ENCODE measurements at regions not wholly inside any gene's neighbourhood (a gene's known extent, or its start where the extent isn't known, plus 50 kb on each side); places are given as distances from the start of the nearest gene placed in this dataset.

DNA sequence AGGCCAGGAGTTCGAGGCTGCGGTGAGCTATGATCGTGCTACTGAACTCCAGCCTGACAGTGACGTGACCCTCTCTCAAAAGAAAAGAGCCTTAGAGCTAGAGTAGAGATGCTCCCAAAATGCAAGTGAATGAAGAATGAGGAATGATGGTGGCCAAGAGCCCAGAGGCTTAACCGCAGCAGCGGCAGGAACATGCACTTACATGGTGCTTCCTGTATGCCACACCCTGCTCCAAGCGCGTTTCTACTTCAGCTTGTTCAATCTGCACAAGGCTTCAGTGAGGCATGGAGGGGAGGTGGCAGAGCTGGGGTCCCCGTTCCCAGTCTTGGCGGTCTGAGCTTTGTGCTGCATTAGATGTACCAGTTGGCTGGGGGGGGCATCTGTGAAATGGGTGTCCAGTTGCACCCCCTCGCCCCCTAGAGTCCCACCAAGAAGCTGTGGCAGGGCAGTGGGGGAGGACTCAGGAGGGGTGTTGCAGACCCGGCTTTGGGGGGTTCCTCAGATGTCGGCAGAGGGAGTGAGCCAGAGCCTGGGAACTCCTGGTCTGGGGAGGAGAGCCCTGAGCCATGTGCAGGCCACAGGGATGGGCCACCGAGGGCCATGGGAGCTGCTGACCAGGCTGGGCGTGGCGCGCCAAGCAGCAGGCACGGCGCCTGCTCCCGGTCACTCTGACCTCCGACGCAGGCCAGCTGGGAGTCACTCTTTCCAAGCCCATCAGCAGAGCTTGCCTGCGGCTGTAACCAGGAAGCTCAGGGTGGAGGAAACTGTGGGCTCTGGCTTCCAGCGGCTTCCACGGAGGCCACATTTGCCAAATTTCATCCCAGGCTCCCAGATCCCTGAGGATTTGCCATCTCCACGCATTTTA lies 260.1 kb downstream of the PARN start:
- DNase-seq (ENCODE audit: low read depth, low spot score), result no peak
- POLR2A ChIA-PET, result no interaction called here
- H3K4me3 ChIP-seq (ENCODE audit: low read depth, low read length), result no peak overlapping the region
- CTCF ChIA-PET, result no interaction called here
- TF ChIP-seq, protein P1, sequence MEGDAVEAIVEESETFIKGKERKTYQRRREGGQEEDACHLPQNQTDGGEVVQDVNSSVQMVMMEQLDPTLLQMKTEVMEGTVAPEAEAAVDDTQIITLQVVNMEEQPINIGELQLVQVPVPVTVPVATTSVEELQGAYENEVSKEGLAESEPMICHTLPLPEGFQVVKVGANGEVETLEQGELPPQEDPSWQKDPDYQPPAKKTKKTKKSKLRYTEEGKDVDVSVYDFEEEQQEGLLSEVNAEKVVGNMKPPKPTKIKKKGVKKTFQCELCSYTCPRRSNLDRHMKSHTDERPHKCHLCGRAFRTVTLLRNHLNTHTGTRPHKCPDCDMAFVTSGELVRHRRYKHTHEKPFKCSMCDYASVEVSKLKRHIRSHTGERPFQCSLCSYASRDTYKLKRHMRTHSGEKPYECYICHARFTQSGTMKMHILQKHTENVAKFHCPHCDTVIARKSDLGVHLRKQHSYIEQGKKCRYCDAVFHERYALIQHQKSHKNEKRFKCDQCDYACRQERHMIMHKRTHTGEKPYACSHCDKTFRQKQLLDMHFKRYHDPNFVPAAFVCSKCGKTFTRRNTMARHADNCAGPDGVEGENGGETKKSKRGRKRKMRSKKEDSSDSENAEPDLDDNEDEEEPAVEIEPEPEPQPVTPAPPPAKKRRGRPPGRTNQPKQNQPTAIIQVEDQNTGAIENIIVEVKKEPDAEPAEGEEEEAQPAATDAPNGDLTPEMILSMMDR (IDR thresholded peaks at IDR 0.05; ENCODE audit: insufficient read depth, low read length, missing control alignments), result no peak

DNA sequence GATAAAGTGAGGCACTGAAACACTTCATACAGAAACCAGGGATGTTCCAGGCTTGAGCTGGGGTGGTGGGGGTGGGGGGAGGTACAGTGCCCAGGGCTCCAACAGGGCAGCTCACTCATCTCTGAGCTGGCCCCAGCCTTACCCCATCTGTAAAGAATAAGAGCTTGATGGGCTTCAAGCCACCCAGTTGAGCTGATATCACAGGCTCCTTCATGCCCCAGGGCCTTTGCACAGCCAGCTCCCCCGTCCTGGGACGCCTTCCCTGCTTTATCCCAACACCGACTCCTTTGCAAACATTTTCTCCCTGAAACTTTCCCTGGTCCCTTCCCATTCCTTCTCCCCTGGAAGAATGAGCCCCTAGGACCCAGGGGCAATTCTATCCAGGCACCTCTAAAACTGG lies 261.7 kb downstream of the PARN start:
- no peak for DNase-seq (ENCODE audit: low read depth, low spot score)
- POLR2A ChIA-PET, result no interaction called here

DNA sequence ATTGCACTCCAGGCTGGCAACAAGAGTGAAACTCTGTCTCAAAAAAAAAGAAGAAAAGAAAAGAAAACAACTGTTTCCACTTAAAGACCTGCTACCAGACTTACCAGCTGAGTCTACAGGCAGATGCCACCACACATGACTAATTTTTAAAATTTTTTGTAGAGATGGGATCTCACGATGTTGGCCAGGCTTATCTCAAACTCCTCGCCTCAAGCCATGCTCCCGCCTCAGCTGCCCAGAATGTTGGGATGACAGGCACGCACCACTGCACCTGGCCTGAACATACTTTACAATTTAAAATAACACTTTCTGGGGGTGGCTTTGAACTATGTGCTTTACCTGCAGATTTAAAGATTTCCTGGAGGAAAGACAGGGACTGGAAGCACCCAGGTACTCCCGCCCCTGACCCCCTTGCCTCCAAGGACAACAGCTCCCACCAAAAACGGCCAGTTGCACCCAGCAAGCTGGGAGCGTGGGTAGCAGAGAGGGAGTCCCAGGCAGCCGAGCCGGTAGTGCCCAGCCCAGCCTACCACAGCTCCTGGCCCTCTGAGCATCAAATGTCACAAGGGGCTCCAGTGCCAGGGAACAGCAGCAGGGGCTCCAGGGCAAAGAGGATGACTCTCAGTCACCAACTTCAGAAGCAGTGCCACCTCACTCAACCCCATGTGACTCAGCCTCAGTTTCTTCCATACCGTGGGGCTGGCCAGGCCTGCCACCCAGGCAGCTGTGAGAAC lies 262.9 kb downstream of the PARN start:
- TF ChIP-seq, protein P1 (IDR thresholded peaks at IDR 0.05; ENCODE audit: insufficient read depth, low read length, missing control alignments), result no peak
- no peak overlapping the region for H3K4me3 ChIP-seq (ENCODE audit: low read depth, low read length)

More for the DNA sequence above, 261.7 kb downstream of the PARN start:
- CTCF ChIA-PET, result no interaction called here
- TF ChIP-seq, protein P1 (IDR thresholded peaks at IDR 0.05; ENCODE audit: insufficient read depth, low read length, missing control alignments), result no peak
- no peak overlapping the region for H3K4me3 ChIP-seq (ENCODE audit: low read depth, low read length)

DNA sequence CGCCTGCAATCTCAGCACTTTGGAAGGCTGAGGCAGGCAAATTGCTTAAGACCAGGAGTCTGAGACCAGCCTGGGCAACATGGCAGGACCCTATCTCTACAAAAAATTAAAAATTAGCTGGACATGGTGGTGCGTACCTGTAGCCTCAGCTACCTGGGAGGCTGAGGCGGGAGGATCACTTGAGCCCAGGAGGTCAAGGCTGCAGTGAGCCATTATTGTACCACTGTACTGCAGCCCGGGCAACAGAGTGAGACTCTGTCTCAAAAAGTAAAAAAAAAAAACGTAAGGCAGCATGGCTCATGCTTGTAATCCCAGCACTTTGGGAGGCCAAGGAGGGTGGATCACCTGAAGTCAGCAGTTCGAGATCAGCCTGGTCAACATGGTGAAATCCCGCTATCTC lies 263.6 kb downstream of the PARN start:
- no peak for DNase-seq (ENCODE audit: low read depth, low spot score)
- TF ChIP-seq, protein P1 (IDR thresholded peaks at IDR 0.05; ENCODE audit: insufficient read depth, low read length, missing control alignments), result no peak
- no peak overlapping the region for H3K4me3 ChIP-seq (ENCODE audit: low read depth, low read length)
- POLR2A ChIA-PET, result no interaction called here
- CTCF ChIA-PET, result interaction anchor here (1.4 to 1.6 kb wide), 2 partner anchors 12 to 162 kb away, joined by 3 to 4 read pairs; no protein-coding TSS in a partner anchor

More for the DNA sequence above, 262.9 kb downstream of the PARN start:
- no peak for DNase-seq (ENCODE audit: low read depth, low spot score)
- ChIA-PET CTCF (interaction anchor here (1.6 kb wide), 1 partner anchor 11 kb away, joined by 3 read pairs; no protein-coding TSS in a partner anchor), POLR2A (no interaction called here)

DNA sequence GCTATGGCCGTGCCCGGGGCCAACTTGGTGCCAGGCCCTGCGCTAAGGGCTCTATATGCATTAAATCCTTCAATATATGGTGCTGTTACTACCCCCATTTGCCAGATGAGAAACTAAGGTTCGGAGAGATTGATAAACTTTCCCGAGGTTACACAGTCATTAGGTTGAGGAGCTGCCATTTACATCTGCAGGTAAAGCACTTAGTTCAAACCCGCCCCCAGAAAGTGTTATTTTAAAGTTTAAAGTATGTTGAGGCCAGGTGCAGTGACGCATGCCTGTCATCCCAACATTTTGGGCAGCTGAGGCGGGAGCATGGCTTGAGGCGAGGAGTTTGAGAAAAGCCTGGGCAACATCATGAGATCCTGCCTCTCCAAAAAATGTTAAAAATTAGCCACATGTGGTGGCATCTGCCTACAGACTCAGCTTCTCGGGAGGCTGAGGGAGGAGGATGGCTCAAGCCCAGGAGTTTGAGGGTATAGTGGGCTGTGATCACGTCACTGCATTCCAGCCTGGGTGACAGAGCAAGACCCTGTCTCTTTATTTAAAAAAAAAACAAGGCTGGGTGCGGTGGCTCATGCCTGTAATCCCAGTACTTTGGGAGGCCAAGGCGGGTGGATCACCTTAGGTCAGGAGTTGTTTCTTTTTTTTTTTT lies 264.7 kb downstream of the PARN start:
- H3K4me3 ChIP-seq (ENCODE audit: low read depth, low read length), result no peak overlapping the region
- TF ChIP-seq, protein P1 (IDR thresholded peaks at IDR 0.05; ENCODE audit: insufficient read depth, low read length, missing control alignments), result no peak
- CTCF ChIA-PET, result interaction anchor here (1.4 kb wide), 1 partner anchor 163 kb away, joined by 4 read pairs; no protein-coding TSS in a partner anchor
- POLR2A ChIA-PET, result interaction anchor here (1.5 kb wide), 1 partner anchor 13 kb away, joined by 5 read pairs; no protein-coding TSS in a partner anchor
- no peak for DNase-seq (ENCODE audit: low read depth, low spot score)
